Astrocyte (in vitro differentiated cells and primary cell): ENCODE measurements at regions not wholly inside any gene's neighbourhood (a gene's known extent, or its start where the extent isn't known, plus 50 kb on each side); places are given as distances from the start of the nearest gene placed in this dataset.

ENCODE experiments used
- DNase-seq: peaks from one replicate; pipeline ENCODE4 v3.0.0-alpha.2; 2010; ENCODE audit warnings: low read depth
- FAIRE-seq: peaks from 2 replicates; lab custom pipeline; 2011; peaks lifted over from hg19 to GRCh38; lab: Jason Lieb, UNC
- H2AFZ ChIP-seq: 2 replicates; pipeline ENCODE4 v1.6.0; 2012; ENCODE audit warnings: low read depth, low read length, inconsistent platforms
- H3K27ac ChIP-seq: 2 replicates; pipeline ENCODE4 v1.5.1; 2011; ENCODE audit warnings: low read depth, low read length, inconsistent platforms
- H3K27me3 ChIP-seq: 2 replicates; pipeline ENCODE4 v1.6.0; 2011; ENCODE audit warnings: low read length, inconsistent platforms; ENCODE audit not compliant: insufficient read depth
- H3K36me3 ChIP-seq: 2 replicates; pipeline ENCODE4 v1.5.1; 2011; ENCODE audit warnings: low read length, inconsistent platforms; ENCODE audit not compliant: insufficient read depth
- H3K4me1 ChIP-seq: 2 replicates; pipeline ENCODE4 v1.5.1; 2011; ENCODE audit warnings: low read length, inconsistent platforms; ENCODE audit not compliant: insufficient read depth
- H3K4me2 ChIP-seq: 2 replicates; pipeline ENCODE4 v1.6.0; 2012; ENCODE audit warnings: low read length, inconsistent platforms
- H3K4me3 ChIP-seq: 2 replicates; pipeline ENCODE4 v1.5.1; 2011; ENCODE audit warnings: low read depth, mild to moderate bottlenecking, low read length, inconsistent platforms; ENCODE audit not compliant: insufficient read depth
- H3K79me2 ChIP-seq: 2 replicates; pipeline ENCODE4 v1.6.0; 2012; ENCODE audit warnings: mild to moderate bottlenecking, low read length, inconsistent platforms; ENCODE audit not compliant: insufficient read depth
- H3K9ac ChIP-seq: 2 replicates; pipeline ENCODE4 v1.6.0; 2012; ENCODE audit warnings: mild to moderate bottlenecking, low read length, inconsistent platforms
- H3K9me3 ChIP-seq: 2 replicates; pipeline ENCODE4 v1.5.1; 2012; ENCODE audit warnings: low read depth, mild to moderate bottlenecking, low read length, inconsistent platforms; ENCODE audit not compliant: insufficient read depth
- H4K20me1 ChIP-seq: 2 replicates; pipeline ENCODE4 v1.6.0; 2012; ENCODE audit warnings: low read length, inconsistent platforms; ENCODE audit not compliant: insufficient read depth
- H3K27ac Mint-ChIP-seq: one replicate; pipeline ENCODE4 v1.8.0; 2021; ENCODE audit warnings: mild to moderate bottlenecking, mixed read lengths; ENCODE audit not compliant: unreplicated experiment
- H3K27me3 Mint-ChIP-seq: one replicate; pipeline ENCODE4 v1.8.0; 2021; ENCODE audit warnings: low read depth, mixed read lengths; ENCODE audit not compliant: unreplicated experiment
- H3K36me3 Mint-ChIP-seq: one replicate; pipeline ENCODE4 v1.8.0; 2021; ENCODE audit warnings: low read depth, mixed read lengths; ENCODE audit not compliant: unreplicated experiment
- H3K4me1 Mint-ChIP-seq: one replicate; pipeline ENCODE4 v1.8.0; 2021; ENCODE audit warnings: low read depth, mixed read lengths; ENCODE audit not compliant: unreplicated experiment
- H3K4me3 Mint-ChIP-seq: one replicate; pipeline ENCODE4 v1.8.0; 2021; ENCODE audit warnings: mild to moderate bottlenecking, moderate library complexity, mixed read lengths; ENCODE audit not compliant: unreplicated experiment
- H3K9me3 Mint-ChIP-seq: one replicate; pipeline ENCODE4 v1.8.0; 2021; ENCODE audit warnings: mild to moderate bottlenecking, mixed read lengths; ENCODE audit not compliant: unreplicated experiment
- EZH2 ChIP-seq: IDR thresholded peaks from 2 replicates; pipeline ENCODE4 v1.6.1; 2012; ENCODE audit warnings: mild to moderate bottlenecking, low read length, inconsistent platforms; ENCODE audit not compliant: insufficient read depth
- TF ChIP-seq, protein P1 (sequence below): IDR thresholded peaks from 2 replicates; pipeline ENCODE4 v1.5.1; 2011; ENCODE audit warnings: low read depth, mild to moderate bottlenecking, inconsistent platforms, low read length, moderate library complexity; ENCODE audit not compliant: insufficient read depth

DNA sequence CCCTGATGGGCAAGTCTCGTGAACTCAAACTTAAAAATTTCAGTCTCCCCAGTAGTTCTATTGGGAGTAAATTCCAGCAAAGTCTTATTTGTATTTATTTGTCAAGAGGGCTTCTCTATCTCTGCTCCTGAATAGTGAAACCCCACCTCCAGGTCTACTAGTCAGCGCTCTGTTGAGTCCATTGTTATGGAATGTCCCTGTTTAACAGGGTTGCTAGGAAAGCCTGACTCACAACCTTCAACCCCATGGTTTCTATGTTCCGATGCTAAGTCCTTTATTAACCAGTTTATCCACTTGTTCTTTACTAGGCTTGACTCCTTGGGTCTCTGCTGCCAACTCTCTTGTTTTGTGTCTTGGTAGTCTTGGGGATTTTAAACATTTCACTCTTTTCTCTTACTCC lies 250.7 kb upstream of the MYOCD start:
- H3K4me1 ChIP-seq, result peaks cover 9% of the 10 kb centered on the region
- no peaks in the 10 kb centered on the region for H3K9me3 ChIP-seq
- FAIRE-seq (no peak), DNase-seq (peak; percentile 69)
- Mint-ChIP-seq H3K4me3 (no peak overlapping the region), H3K27ac (peak overlapping the region; percentile 43), H3K27me3 (no peaks in the 10 kb centered on the region), H3K4me1 (peaks cover 13% of the 10 kb centered on the region), H3K9me3 (no peaks in the 10 kb centered on the region), H3K36me3 (no peaks in the 10 kb centered on the region)
- TF ChIP-seq, protein P1, sequence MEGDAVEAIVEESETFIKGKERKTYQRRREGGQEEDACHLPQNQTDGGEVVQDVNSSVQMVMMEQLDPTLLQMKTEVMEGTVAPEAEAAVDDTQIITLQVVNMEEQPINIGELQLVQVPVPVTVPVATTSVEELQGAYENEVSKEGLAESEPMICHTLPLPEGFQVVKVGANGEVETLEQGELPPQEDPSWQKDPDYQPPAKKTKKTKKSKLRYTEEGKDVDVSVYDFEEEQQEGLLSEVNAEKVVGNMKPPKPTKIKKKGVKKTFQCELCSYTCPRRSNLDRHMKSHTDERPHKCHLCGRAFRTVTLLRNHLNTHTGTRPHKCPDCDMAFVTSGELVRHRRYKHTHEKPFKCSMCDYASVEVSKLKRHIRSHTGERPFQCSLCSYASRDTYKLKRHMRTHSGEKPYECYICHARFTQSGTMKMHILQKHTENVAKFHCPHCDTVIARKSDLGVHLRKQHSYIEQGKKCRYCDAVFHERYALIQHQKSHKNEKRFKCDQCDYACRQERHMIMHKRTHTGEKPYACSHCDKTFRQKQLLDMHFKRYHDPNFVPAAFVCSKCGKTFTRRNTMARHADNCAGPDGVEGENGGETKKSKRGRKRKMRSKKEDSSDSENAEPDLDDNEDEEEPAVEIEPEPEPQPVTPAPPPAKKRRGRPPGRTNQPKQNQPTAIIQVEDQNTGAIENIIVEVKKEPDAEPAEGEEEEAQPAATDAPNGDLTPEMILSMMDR, result no peak
- no peak for TF ChIP-seq EZH2
- H3K27me3 ChIP-seq, result no peaks in the 10 kb centered on the region
- H3K4me3 ChIP-seq, result no peak overlapping the region
- H3K4me2 ChIP-seq, result peak overlapping the region; percentile 32
- no peaks in the 10 kb centered on the region for H3K79me2 ChIP-seq
- no peaks in the 10 kb centered on the region for H4K20me1 ChIP-seq
- no peaks in the 10 kb centered on the region for H3K36me3 ChIP-seq
- H2AFZ ChIP-seq, result no peak overlapping the region
- H3K27ac ChIP-seq, result peak overlapping the region; percentile 36
- H3K9ac ChIP-seq, result peak overlapping the region; percentile 20

DNA sequence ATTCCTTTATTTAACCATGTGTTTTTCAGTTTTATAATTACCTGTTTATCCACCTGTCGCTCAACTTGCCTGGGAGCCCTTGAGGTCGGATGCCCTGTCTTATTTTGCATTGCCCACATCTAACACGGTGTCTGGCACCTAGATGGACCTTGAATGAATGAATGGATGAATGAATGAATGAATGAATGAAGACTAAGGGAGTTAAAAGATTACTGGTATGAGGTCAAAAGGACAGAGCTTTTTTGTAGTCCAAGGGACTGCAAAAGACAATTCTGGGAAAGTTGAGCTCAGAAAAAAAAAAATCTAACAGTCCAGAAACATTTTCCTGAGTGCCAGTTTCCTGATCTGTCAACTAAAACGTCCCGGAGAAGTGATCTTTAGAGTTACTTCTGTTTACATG lies 244.6 kb upstream of the MYOCD start:
- H3K9ac ChIP-seq, result no peak overlapping the region
- no peaks in the 10 kb centered on the region for H3K27me3 ChIP-seq
- H3K36me3 Mint-ChIP-seq, result no peaks in the 10 kb centered on the region
- no peak for DNase-seq
- H3K27me3 Mint-ChIP-seq, result peaks cover 5% of the 10 kb centered on the region
- no peak overlapping the region for H2AFZ ChIP-seq
- no peak overlapping the region for H3K4me3 ChIP-seq
- TF ChIP-seq EZH2, result no peak
- TF ChIP-seq, protein P1, result no peak
- H3K27ac Mint-ChIP-seq, result no peak overlapping the region
- H3K4me3 Mint-ChIP-seq, result no peak overlapping the region
- no peaks in the 10 kb centered on the region for H3K4me1 Mint-ChIP-seq
- no peaks in the 10 kb centered on the region for H3K4me1 ChIP-seq
- no peaks in the 10 kb centered on the region for H3K79me2 ChIP-seq
- no peak overlapping the region for H3K4me2 ChIP-seq
- peaks cover 2% of the 10 kb centered on the region for H3K9me3 Mint-ChIP-seq
- H3K36me3 ChIP-seq, result no peaks in the 10 kb centered on the region
- no peaks in the 10 kb centered on the region for H4K20me1 ChIP-seq
- no peak for FAIRE-seq
- no peaks in the 10 kb centered on the region for H3K9me3 ChIP-seq
- H3K27ac ChIP-seq, result no peak overlapping the region

- Mint-ChIP-seq H3K4me3 (no peak overlapping the region), H3K27me3 (peaks cover 5% of the 10 kb centered on the region), H3K9me3 (peaks cover 2% of the 10 kb centered on the region), H3K4me1 (no peaks in the 10 kb centered on the region), H3K27ac (no peak overlapping the region), H3K36me3 (no peaks in the 10 kb centered on the region)
- no peaks in the 10 kb centered on the region for H3K9me3 ChIP-seq
- no peaks in the 10 kb centered on the region for H4K20me1 ChIP-seq
- no peak overlapping the region for H3K9ac ChIP-seq
- no peaks in the 10 kb centered on the region for H3K27me3 ChIP-seq
- no peak for TF ChIP-seq EZH2
- TF ChIP-seq, protein P1, result no peak
- no peak overlapping the region for H2AFZ ChIP-seq
- H3K4me1 ChIP-seq, result no peaks in the 10 kb centered on the region
- H3K36me3 ChIP-seq, result no peaks in the 10 kb centered on the region
- FAIRE-seq, result no peak
- H3K4me3 ChIP-seq, result no peak overlapping the region
- no peak overlapping the region for H3K4me2 ChIP-seq
- no peaks in the 10 kb centered on the region for H3K79me2 ChIP-seq
- H3K27ac ChIP-seq, result no peak overlapping the region
- DNase-seq, result no peak
Observed at GRCh38 chr17:12421646-12422306, 243.9 kb upstream of the MYOCD start.
